Activated B cell treated with CpG ODN at 0.5 μM for 24 hours (primary cell): ENCODE measurements at regions not wholly inside any gene's neighbourhood (a gene's known extent, or its start where the extent isn't known, plus 50 kb on each side); places are given as distances from the start of the nearest gene placed in this dataset.

ENCODE experiments used
- ATAC-seq: fragments of 200-7000 bp; cut with Tn5 transposase; one replicate; pipeline ENCODE4 v1.10.0; 2021; ENCODE audit warnings: low read depth, mild to moderate bottlenecking, moderate library complexity
- CTCF ChIA-PET: fragments of 350-600 bp; sonication (Branson Sonifier 250); formaldehyde crosslinking; loops from one replicate; lab custom pipeline; 2021; ENCODE audit warnings: antibody characterized with exemption; lab: Charles Lee
- POLR2A ChIA-PET: fragments of 350-600 bp; sonication (Branson Sonifier 250); formaldehyde crosslinking; loops from one replicate; lab custom pipeline; 2021; ENCODE audit warnings: antibody characterized with exemption; lab: Charles Lee
- DNase-seq: peaks from one replicate; pipeline ENCODE4 v3.0.0; 2022
- H3K27ac Mint-ChIP-seq: one replicate; pipeline ENCODE4 v1.8.0; 2020; ENCODE audit warnings: mixed read lengths
- H3K27me3 Mint-ChIP-seq: one replicate; pipeline ENCODE4 v1.8.0; 2021; ENCODE audit warnings: mixed read lengths
- H3K36me3 Mint-ChIP-seq: one replicate; pipeline ENCODE4 v1.8.0; 2021; ENCODE audit warnings: low read depth, mixed read lengths
- H3K4me1 Mint-ChIP-seq: one replicate; pipeline ENCODE4 v1.8.0; 2021; ENCODE audit warnings: mixed read lengths
- H3K4me3 Mint-ChIP-seq: one replicate; pipeline ENCODE4 v1.8.0; 2020; ENCODE audit warnings: mild to moderate bottlenecking, mixed read lengths
- H3K9me3 Mint-ChIP-seq: one replicate; pipeline ENCODE4 v1.8.0; 2020; ENCODE audit warnings: mixed read lengths
- CTCF ChIP-seq: fragments of 200-600 bp; IDR thresholded peaks from one replicate; pipeline ENCODE4 v1.8.0; 2022; ENCODE audit warnings: antibody characterized with exemption, mild to moderate bottlenecking
- intact Hi-C: fragments of 100-400 bp; cut with micrococcal nuclease; formaldehyde crosslinking; loops from one replicate; pipeline ENCODE4 v1.15.1; 2024

- DNase-seq (no peak), ATAC-seq (no peak)
- Mint-ChIP-seq H3K9me3 (no peaks in the 10 kb centered on the region), H3K27ac (no peak overlapping the region), H3K36me3 (no peaks in the 10 kb centered on the region), H3K4me1 (no peaks in the 10 kb centered on the region), H3K27me3 (peaks cover 1% of the 10 kb centered on the region), H3K4me3 (no peak overlapping the region)
- POLR2A ChIA-PET, result no interaction called here
- intact Hi-C loops, result no loop called here
- TF ChIP-seq CTCF, result no peak
- CTCF ChIA-PET, result no interaction called here
These were observed 125.5 kb downstream of the IL20RB start for GRCh38 chr3:137083332-137083731.

- ATAC-seq (no peak), DNase-seq (no peak)
- H3K9me3 Mint-ChIP-seq, result no peaks in the 10 kb centered on the region
- H3K27ac Mint-ChIP-seq, result no peak overlapping the region
- intact Hi-C loops, result no loop called here
- TF ChIP-seq CTCF, result no peak
- no peak overlapping the region for H3K4me3 Mint-ChIP-seq
- ChIA-PET POLR2A (no interaction called here), CTCF (no interaction called here)
- no peaks in the 10 kb centered on the region for H3K4me1 Mint-ChIP-seq
- H3K27me3 Mint-ChIP-seq, result peaks cover 3% of the 10 kb centered on the region
- H3K36me3 Mint-ChIP-seq, result no peaks in the 10 kb centered on the region
These were observed 126.8 kb downstream of the IL20RB start for GRCh38 chr3:137084586-137084985.

- no peak for DNase-seq
- Mint-ChIP-seq H3K4me3 (no peak overlapping the region), H3K36me3 (no peaks in the 10 kb centered on the region), H3K9me3 (no peaks in the 10 kb centered on the region), H3K27me3 (peaks cover 15% of the 10 kb centered on the region), H3K4me1 (no peaks in the 10 kb centered on the region), H3K27ac (no peak overlapping the region)
- intact Hi-C loops, result no loop called here
- CTCF ChIA-PET, result no interaction called here
- POLR2A ChIA-PET, result no interaction called here
- TF ChIP-seq CTCF, result no peak
- no peak for ATAC-seq
These were observed 139.6 kb downstream of the IL20RB start for GRCh38 chr3:137097386-137097785.

GRCh38 chr3:137097852-137098251 is 140.1 kb downstream of the IL20RB start:
- ChIA-PET CTCF (no interaction called here), POLR2A (no interaction called here)
- no peak for ATAC-seq
- DNase-seq, result no peak
- H3K9me3 Mint-ChIP-seq, result no peaks in the 10 kb centered on the region
- H3K4me1 Mint-ChIP-seq, result no peaks in the 10 kb centered on the region
- intact Hi-C loops, result no loop called here
- H3K36me3 Mint-ChIP-seq, result no peaks in the 10 kb centered on the region
- H3K27me3 Mint-ChIP-seq, result peaks cover 13% of the 10 kb centered on the region
- TF ChIP-seq CTCF, result no peak
- H3K4me3 Mint-ChIP-seq, result no peak overlapping the region
- no peak overlapping the region for H3K27ac Mint-ChIP-seq

- intact Hi-C loops, result no loop called here
- Mint-ChIP-seq H3K27me3 (peaks cover 11% of the 10 kb centered on the region), H3K4me3 (no peak overlapping the region), H3K9me3 (no peaks in the 10 kb centered on the region), H3K36me3 (no peaks in the 10 kb centered on the region), H3K4me1 (no peaks in the 10 kb centered on the region), H3K27ac (no peak overlapping the region)
- DNase-seq (no peak), ATAC-seq (no peak)
- ChIA-PET POLR2A (no interaction called here), CTCF (no interaction called here)
- TF ChIP-seq CTCF, result no peak
These were observed 141.8 kb downstream of the IL20RB start for GRCh38 chr3:137099364-137100219.
